GM12874 (cell line): ENCODE measurements at regions not wholly inside any gene's neighbourhood (a gene's known extent, or its start where the extent isn't known, plus 50 kb on each side); places are given as distances from the start of the nearest gene placed in this dataset.

Experiments used
- TF ChIP-seq, protein P1 (sequence below): IDR thresholded peaks from 2 replicates; pipeline ENCODE4 v1.5.1; 2011; ENCODE audit warnings: low read depth, mild to moderate bottlenecking, control low read depth, low read length, moderate library complexity; ENCODE audit not compliant: insufficient read depth

DNA sequence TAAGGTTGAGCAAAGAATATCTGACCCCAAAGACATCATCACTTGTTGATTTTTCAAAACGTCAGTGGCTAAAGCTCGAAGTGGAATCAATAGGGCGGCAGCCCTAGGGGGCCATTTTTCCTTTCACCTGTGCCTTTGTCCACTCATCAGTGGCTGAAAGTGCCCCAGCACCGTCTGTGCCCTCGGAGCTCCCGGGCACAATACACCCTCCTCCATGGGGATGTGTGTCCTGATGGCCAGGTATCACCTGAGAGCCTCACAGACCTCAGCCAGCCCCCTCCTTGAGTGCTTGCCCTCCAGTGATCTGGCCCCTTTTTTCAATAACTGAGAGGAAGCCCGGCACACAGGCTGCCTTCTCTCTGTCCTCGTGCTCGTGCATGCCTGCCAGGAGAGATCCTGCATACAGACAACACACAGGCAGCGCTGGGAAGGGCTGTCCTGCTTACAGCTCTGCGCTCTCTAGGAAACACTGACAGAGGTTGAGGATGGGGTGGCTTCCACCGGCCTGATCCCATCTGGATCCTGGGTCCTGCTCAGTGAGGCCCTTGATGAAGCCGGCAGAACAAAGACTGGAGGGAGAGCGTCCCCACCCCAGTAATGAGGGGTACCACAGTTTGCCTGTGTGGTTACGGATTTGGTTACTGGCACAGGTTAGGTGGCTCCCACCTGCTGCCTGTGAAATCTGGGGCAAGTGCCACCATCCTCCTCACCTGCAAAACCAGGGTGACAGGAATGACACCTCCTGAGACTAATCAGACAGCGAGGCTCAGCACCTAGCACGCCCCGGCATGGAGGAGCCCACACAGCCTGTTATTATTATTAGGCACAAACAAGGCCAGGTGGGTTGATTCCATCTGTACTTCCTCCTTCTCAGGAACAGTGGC, 197.5 kb upstream of the RAB6C start:
- TF ChIP-seq, protein P1, sequence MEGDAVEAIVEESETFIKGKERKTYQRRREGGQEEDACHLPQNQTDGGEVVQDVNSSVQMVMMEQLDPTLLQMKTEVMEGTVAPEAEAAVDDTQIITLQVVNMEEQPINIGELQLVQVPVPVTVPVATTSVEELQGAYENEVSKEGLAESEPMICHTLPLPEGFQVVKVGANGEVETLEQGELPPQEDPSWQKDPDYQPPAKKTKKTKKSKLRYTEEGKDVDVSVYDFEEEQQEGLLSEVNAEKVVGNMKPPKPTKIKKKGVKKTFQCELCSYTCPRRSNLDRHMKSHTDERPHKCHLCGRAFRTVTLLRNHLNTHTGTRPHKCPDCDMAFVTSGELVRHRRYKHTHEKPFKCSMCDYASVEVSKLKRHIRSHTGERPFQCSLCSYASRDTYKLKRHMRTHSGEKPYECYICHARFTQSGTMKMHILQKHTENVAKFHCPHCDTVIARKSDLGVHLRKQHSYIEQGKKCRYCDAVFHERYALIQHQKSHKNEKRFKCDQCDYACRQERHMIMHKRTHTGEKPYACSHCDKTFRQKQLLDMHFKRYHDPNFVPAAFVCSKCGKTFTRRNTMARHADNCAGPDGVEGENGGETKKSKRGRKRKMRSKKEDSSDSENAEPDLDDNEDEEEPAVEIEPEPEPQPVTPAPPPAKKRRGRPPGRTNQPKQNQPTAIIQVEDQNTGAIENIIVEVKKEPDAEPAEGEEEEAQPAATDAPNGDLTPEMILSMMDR, result no peak

DNA sequence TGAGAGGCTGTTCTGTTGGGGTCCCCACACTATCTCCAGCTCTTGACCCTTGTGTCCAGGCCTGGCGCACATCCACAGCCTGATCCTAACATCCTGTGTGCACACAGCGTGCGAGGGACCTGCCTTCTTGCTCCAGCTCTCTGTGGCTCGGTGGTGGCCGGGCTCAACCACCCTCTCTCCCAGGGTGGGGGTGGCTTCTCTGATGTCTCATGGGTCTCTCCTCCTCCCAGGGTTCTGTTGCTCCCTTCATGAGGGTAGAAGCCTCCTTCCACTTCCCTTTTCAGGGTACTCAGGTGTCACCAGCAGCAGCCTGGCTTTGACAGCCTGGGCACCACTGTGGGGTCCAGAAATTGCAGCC, 196.9 kb upstream of the RAB6C start:
- TF ChIP-seq, protein P1, result no peak

DNA sequence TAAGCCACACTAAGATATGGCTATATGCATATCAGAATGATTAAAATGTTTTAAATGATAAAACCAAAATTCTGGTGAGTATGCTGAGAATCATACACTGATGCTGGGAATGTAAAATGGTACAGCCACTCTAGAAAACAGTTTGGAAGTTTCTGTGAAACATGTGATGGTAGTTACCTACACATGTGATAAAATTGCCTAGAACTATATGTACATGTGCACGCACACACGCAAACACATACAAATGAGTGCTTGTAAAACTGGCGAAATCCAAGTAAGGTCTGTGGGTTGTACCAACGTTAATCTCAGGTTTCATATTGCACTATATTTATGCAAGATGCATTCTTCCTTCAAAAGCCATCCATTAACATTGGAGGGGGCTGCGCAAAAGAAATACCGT, 195.0 kb upstream of the RAB6C start:
- TF ChIP-seq, protein P1, result no peak

DNA sequence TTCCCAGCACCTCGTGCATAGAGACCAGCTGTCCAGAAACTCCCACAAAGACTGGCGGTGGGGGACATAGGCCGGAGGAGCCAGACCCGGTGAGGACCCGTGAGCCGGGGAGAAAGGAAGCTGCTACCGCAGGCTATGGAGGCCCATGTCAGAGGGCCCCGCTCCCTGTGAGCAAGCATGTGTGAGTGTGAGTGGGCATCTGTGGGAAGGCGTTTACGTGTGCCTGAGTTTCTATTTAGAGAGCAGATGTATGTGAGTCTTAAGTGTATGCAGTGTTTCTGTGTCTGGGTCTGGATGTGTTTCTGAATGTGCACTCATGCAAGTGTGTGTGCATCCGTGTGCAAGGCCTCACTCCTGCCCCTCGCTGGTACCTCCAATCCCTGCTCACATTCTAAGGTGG, 187.8 kb upstream of the RAB6C start:
- TF ChIP-seq, protein P1, result no peak

DNA sequence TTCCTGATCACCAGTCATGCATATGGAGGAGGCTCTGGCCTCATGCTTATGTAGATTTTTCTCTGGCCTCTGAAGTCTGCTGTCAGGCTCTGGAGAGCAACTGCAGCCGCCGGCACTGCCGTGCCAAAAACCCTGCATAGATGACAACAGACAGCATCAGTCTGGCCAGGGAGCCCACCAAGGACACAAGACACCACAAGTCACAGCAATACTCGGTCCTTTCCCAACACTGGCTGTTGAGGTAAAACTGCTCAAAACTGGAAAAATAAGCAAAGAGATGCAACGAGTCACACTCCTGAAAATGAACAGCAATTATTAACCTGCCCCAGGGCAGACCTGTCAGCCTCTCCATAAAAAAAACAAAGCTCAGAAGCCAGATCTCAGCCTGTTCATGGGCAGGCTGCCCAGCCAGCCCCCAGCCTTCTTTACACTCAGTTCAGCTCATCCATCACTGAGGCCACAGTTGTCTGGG, 186.0 kb upstream of the RAB6C start:
- TF ChIP-seq, protein P1, result no peak

DNA sequence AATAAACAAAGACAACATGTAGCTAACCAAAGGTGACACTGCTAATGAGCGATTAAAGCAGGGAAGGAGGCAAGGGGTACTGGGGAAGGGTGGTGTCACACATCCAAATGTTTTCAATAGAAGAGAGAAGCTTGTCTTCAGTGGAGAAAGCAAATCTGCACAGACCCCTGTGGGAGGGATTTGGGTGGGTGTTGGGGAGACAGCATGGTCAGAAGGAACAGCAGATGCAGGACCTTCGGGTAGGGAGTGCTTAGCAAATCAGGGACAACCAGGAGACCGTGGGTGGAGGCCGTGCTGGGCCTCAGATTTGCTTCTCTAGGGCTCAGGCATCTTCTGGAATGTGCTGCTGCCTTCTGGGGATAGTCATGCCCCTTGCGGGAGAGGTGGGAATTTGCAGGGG, 185.3 kb upstream of the RAB6C start:
- TF ChIP-seq, protein P1, result no peak

DNA sequence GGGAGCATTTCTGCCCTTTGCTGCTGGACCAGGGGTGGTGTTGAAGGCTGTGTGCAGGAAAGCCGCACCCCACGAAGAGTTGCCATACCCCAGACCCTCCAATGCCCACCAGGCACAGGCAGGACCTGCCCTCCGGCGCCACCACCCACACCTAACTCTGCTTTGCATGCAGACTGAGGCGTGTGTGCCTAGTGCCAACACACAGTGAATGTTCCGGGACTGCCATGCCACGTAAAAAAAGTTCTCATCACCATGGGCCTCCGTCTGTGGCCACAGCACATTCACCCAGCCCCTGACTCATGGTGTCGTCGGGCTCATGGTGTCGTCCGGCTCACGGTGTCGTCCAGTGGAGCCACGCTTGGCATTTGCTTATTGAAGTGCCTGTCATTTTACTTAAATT, 184.9 kb upstream of the RAB6C start:
- TF ChIP-seq, protein P1, result no peak
